Pulmonary artery endothelial cell (primary cell): ENCODE measurements at regions not wholly inside any gene's neighbourhood (a gene's known extent, or its start where the extent isn't known, plus 50 kb on each side); places are given as distances from the start of the nearest gene placed in this dataset.

Experiments used
- DNase-seq: peaks from one replicate; pipeline ENCODE4 v3.0.0-alpha.2; 2011; ENCODE audit warnings: low read depth, low spot score

DNA sequence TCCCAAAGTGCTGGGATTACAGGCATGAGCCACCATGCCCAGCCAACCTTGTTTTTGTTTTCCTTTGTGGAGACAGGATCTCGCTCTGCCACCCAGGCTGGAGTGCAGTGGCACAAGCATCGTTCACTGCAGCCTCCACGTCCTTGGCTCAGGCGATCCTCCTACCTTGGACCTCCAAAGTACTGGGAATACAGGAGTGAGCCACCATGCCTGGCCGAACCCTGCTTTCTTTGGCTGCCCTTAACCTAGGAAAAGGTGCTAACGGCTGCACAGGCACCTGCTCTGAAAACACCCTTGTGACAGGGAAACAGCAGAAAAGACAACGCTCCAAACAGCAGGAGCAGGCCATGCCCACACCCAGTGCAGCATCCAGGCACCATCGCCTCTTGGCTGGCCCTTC lies 71.9 kb downstream of the OAT start:
- DNase-seq = no peak

DNA sequence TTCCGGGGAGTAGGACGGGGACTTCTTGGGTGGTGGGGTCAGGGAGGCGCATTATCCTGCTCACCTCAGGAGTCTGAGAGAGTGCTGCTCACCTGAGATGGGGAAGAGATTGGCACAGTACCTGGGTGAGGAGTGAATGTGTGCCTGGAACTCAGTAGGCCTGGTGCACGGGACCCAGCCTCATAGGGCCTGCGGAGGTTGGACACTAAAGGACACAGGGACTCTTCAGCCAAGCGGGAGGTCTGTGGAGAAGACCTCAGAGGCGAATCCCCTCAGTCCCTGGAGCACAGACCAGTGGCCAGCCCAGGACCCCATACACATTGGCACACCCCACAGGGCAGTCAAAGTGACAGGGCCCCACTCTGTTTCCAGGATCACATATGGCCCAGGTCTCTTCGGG lies 73.2 kb downstream of the OAT start:
- no peak for DNase-seq

DNA sequence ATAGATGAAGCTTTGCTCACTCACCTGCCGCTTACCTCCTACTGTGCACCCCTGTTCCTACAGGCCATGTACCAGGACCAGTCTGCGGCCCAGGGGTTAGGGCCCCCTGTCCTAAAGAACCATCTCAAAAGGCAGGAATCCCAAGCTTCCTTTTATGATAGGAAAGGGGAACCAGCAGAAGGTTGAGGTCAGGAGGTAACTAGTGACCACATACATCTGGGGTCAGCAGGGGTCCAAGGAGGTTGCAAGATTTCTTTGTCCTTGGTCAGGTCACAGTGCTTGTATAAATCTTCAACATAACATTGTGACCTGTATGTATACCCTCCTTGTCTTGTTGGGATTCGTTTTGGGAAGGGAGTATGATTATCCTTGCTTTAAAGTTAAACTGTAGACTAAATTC lies 73.8 kb downstream of the OAT start:
- DNase-seq = no peak

DNA sequence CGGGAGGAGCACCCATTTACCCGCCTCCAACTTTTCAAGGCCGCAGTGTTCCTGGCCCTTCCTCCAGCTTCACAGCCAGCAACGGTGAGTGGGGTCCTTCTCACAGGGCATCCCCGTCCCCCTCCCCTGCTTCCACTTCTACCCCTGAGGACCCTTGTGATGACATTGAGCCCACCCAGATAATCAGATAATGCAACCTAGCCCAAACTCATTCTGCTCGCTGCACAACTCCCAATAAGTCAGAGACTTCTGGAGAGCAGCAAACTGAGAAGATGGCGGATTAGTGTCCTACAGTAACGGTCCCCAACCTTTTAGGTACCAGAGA lies 74.5 kb downstream of the OAT start:
- no peak for DNase-seq

DNA sequence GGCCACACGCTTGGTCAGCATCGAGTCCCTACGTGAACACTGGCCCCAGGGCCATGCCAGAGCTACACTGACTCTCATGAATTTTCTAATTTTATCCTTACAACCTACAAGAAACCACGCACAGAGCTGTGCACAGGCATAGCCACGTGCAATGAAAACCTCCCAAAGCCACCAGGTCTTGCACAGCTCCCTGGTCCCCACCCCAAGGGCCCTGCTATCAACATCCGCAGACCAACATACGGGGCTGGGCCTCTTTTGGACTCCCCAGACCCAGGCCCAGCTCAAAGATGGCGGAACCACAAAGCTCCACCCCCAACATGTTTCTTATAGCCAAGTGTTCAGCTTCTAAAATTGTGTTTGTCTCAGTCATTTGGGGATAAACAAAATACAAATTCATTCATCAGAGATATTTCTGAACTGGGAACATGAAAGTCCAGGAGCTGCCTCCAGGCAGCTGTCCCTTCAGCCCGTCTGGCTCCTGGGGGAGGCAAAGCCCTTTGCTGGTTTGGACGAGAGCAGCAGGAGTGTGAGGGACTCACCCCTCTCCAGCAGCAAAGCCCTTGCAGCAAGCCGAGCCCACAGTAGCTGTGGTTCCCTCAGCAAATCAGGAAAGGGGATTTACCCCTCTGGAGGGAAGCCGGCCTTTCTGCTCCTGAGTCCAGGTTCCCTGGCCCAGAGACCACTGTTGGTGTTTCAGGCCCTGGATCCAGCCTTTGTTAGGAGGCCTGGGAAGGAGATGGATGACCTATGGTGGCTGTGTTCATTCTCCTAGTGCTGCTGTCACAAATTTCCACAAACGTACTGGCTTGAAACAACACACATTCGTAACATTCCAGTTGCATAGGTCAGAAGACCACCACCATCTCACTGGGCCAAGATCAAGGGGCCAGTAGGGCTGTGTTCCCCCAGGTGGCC lies 75.1 kb downstream of the OAT start:
- no peak for DNase-seq

DNA sequence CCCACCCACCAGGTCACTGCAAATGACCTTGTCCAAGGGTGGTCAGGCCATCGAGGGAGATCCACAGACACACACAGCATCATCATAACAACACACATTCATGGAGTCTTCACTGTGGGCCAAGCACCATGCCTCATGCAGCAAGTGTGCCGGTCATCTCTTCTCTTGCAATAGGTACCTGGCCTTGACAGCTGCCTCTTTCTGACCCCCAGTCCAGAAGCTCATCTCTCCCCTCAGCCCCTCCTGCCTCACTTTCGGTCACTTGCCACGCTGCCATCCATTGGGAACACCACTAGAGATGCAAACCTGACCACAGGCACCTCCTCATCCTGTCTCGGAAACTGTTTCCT lies 75.9 kb downstream of the OAT start:
- DNase-seq = no peak

DNA sequence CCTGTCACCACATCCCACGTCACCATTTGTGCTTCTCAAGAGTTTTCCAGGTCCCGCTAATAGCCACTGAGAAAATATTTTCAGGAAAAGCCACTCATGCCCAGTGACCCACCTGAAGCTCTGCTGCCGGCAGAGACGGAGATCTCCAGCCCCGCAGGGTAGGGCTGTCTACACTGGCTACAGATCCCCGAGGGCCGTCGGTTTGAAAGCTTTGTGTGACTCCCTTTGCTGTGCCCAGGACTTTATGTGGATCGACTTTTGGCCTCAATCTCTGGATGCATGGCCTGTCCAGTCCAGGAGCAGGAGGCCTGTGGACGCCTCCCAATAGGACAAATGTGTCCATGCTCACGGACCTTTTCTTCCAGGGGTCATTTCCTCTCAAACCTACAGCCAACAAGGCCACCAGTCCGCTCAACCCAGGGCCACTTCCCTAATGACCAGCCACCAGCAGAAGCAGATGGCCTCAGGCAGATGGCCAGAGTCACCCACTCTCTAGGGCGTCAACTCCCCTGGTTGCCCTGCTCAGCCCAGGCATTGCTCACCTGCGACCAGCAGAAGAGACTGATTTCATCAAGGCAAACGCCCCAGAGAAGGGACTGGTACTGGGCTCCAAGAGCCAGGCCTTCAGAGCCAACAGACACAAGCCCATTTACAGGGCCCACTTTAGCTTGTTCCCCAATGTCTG lies 76.4 kb downstream of the OAT start:
- DNase-seq = no peak

DNA sequence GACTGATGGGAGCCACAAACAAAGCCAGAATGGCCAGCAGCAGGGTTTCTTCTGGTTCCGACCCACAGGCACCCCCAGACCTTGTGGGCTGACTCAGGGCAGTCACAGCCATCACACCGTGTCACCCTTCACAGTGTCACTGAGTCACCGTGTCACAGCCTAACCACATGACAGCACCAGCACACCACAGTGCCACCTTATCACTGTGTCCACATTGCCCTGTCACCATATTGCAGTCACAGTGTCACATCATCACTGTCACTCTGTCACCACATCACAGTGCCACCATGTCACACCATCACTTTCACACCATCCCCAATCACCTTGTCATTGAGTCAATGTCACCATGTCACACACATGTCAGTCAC lies 77.0 kb downstream of the OAT start:
- DNase-seq = no peak

DNA sequence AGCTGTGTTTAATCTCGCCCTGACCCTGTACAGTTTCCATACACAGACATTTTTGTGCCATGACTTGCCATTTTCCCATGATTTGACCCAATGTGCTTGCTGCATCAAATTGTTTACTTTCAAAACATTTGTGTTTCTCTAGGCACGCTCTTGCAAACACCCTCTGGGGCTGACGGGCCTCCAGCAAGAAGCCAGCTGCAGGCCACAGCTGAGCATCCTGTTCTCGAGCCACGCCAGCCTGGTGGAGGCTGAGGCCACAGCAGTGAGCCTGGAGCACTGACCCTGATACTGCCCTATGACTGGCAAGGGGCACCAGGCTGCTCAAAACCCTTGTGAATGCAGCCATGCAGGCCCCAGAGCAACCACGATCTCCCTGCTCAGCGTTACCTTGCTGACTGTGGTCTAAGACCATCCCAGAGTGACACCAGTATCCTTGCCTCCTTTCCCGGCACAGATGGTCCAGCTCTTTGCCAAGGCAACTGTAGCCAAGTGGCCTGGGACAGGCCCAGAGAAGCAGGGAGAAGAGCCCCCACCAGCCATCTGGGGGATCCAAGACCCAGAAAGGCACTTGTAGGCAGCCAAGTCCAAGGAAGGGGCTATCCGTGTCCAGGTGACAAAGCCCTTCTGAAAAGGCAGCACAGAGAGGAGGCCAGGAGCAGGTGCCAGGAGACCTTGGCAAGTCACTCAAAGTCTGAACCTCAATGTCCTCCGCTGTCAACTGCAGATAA lies 78.5 kb downstream of the OAT start:
- no peak for DNase-seq

DNA sequence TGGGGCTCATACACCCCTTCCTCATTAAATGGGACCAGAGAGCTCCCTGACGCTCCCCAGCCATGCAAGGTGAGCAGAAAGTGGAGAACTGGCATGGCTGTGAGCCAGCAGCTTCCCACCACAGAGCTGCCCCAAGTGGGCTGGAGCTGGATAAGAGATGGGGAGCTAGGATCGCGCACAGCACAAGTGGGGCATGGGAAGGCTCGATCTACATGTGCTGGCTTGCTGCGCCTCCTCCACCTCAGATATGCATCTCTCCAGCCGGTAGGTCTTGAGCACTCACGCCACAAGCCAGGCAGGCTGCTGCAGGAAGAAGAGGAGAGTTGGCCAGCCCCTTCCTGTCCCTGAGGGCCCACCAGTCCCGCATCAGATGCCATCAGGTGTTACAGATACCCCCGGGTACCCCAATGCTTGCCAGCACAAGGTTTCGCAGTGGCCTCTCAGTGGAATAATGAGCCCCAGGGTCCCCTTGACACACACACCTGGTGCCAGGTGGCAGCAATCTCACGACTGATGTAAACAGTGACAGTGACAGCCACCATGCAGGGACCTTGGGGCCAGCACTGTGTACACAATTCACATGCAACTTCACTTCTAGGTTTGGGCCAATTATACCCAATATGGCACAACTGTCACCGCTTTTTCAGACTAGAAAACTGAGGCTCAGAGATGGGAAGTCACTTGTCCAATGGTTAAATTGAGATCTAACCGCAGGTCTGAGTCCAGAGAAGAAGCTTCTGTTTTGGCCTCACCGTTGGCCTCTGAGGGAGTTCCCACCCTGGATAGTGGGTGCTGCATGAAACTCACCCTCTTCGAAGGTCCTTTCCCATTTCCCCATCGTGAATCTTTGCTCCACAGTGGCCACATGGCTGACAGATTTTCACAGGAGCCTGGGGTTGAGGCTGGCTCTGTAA lies 79.3 kb downstream of the OAT start:
- no peak for DNase-seq

DNA sequence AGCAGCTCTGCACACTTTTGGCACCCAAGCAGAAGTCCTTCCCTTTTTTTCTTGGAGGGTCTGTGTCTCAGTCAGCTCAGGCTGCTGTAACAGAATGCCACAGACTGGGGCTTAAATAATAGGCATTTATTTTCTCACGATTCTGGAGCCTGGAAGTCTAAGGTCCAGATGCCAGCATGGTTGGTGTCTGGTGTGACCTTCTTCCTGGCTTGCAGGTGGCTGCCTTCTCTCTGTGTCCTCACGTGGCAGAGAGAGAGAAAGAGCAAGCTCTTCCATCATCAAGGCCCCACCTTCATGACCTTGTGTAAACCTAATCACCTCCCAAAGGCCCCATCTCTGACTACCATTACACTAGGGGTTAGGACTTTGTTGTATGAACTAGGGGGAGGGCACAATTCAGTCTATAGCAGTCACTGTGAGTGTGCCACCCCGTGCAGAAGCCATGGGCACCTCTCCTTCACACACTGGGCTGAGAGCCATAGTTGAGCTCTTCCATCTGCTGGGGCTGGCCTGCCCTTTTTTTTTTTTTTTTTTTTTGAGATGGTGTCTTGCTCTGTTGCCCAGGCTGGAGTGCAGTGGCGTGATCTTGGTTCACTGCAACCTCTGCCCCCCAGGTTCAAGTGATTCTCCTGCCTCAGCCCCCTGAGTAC lies 80.3 kb downstream of the OAT start:
- no peak for DNase-seq

DNA sequence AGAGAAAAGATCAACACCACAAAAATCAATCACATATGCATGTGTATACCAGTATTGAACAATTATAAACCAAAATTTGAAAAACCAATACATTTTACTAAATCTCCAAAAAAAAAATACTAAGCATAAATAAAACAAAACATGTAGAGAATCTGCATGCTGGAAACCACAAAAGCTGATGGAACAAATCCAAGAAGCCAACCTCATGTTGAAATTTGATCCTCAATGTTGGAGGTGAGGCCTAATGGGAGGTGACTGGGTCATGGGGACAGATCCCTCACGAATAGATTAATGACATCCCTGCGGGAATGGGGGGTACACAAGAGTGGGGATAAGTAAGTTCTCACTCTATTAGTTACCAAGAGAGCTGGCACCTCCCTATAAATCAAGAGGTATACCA lies 82.5 kb downstream of the OAT start:
- no peak for DNase-seq

DNA sequence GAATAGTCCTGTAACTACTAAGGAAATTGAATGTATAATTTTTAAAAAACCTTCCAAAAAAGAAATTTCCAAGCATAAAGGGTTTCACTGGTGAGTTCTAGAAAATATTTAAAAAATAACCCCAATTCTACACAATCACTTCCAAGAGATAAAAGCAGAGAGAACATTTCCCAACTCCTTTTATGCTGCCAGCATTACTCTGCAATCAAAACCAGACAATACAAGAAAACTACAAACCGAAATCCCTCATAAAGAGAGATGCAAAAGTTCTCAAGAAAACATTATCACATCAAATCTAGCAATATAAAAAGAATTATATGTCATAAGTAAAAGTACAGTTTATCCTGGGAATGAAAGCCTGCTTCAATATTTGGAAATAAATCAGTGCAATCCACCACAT lies 84.8 kb downstream of the OAT start:
- DNase-seq = no peak

DNA sequence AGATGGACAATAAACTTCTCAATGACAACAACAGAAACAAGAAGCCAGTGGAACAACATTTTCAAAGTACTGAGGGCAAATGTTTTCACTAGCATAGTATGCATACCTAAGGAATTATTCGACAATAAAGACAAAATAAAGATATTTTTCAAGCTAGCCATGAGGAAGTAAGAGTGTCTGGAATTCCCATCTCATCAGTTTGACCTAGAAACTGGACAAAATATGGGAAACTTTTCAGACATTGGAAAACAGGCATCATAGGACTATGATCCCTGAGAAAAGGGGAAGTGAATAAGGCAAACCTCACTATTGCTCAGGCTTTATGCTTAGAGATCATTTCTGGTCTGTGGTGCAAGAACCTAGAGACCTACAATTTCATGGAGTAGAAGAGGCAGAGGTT lies 86.3 kb downstream of the OAT start:
- no peak for DNase-seq

DNA sequence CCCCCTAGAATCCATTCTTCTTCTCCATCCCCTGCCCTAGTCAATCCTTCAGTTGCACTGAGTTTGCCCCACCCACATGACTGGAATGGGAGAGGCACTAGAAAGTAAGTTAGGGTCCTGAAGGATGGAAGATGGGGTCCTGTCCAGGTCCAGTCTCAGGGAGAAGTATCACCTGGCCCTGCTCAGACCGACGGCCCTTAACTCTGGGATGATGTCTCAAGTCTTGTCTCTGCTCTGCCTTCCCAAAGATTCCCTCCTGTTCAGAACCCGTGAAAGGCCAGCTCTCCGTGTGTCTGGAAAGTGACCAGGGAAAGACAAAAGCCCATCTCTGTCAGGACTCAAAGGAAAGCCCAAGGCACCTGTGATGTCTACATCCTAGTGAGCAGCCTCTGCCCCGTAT lies 88.8 kb downstream of the OAT start:
- no peak for DNase-seq

DNA sequence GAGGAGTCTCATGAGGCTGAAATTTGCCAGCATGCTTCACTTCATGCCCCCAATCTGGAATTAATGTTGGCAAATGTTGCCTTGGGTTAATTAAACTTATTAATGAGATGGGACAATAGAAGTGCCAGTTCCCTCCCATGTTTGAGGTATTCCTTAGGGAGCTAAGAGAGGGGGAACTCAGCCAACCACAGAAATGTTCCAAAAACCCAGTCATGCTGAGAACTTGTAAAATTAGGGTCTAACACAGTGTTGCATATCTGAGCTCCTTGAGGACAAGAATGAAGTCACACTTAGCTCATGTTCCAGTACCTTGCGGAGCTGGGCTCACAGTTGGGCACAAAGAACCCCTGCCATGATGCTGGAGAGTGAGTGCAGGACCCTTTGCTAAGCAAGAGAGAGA lies 89.4 kb downstream of the OAT start:
- no peak for DNase-seq

DNA sequence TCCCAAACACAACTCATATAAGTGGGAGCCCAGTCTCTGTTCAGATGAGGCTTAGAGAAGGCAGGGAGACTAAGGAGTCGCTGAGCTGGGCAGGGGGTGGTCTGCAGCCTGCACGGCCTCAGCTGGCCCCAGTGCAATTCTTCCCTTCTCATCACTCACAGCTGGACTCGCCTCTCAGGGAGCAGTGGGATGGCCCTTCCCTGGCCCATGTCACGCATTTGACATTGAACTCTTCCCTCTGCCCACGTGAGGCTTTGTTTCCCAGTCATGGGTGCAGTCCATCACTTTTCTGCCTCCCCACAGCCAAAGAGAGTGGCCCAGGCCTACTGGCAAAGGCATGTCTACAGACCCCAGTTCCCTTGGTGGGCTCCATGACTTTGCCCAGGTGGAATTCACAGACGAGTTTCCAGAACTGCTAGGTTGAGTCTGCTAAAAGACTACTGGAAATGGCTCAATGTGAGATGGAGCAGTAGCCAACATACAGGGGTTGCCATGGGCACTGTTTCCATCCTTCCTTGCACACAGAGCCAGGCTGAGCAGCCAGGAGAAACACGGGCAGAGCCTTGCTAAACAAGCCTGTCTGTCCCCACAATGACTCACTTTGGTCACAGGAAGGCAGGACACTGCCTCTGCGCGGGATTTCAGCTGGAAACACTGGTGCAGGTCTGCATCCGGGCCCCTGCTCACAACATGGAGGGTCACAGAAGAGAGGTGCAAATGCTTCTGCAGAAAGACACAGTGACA lies 90.1 kb downstream of the OAT start:
- DNase-seq = no peak

DNA sequence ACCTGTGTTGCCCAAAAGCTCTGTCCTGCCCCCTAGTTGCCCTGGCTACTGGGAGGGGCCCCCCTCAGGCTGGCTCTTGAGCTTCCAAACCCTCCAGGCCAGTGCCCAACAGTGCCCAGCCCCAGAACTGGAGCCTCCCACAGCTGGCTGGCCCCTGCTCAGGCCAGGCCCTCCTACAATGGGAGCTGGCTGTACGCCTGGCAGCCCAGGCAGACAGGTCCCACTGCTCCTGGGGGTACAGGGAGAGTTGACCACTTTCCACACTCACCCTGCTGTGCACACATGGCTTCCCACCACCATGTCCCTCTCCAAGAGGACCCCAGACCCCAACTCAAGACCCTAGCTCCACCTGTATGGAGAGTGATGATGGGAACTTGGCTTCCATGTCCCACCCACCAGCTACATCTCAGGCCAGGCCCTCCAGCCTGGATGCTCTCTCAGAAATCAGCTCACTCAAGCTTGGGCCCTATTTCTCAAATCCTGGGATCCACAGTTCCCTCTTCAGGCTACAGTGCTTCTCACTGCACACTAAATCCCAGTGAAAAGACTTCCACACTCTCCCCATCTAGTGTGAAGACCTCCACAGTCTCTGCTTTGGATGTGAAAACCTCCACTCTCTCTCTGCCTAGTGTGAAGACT lies 92.6 kb downstream of the OAT start:
- no peak for DNase-seq

DNA sequence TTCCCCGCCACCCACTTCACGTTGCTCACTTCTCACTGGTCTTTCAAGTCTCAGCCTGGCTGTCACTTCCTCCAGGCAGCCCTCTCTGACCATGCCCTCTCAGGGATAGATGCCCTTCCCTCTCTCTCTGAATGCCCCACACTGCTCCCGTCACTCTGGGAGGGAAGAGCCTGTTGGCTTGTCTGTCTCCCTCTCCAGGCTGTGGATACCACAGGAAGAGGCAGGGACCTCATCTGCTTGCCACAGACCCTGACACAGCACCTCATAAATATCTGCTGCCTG lies 93.1 kb downstream of the OAT start:
- no peak for DNase-seq
